ENCODE measurements at regions not wholly inside any gene's neighbourhood (a gene's known extent, or its start where the extent isn't known, plus 50 kb on each side); places are given as distances from the start of the nearest gene placed in this dataset.

- in situ Hi-C loops (cut with HindIII; ENCODE audit: low sequenced_read_pairs), result no loop called here
These were observed 277.0 kb downstream of the NPIPA8 start for GRCh38 chr16:18059577-18059976.

- in situ Hi-C loops (cut with HindIII; ENCODE audit: low sequenced_read_pairs), result no loop called here
These were observed 277.4 kb downstream of the NPIPA8 start for GRCh38 chr16:18059089-18059488.

GRCh38 chr16:18055411-18055916 is 281.1 kb downstream of the NPIPA8 start:
- in situ Hi-C loops (cut with HindIII; ENCODE audit: low sequenced_read_pairs), result no loop called here

- in situ Hi-C loops (cut with HindIII; ENCODE audit: low sequenced_read_pairs), result no loop called here
These were observed 285.8 kb downstream of the NPIPA8 start for GRCh38 chr16:18050777-18051176.

- in situ Hi-C loops (cut with HindIII; ENCODE audit: low sequenced_read_pairs), result no loop called here
These were observed 286.3 kb downstream of the NPIPA8 start for GRCh38 chr16:18050234-18050633.

GRCh38 chr16:18049547-18050133 is 286.9 kb downstream of the NPIPA8 start:
- in situ Hi-C loops (cut with HindIII; ENCODE audit: low sequenced_read_pairs), result loop anchor here (5.0 kb wide), 1 partner anchor 77 kb away; no protein-coding TSS in a partner anchor

GRCh38 chr16:18048853-18049546 is 287.5 kb downstream of the NPIPA8 start:
- in situ Hi-C loops (cut with HindIII; ENCODE audit: low sequenced_read_pairs), result loop anchor here (5.0 kb wide), 1 partner anchor 77 kb away; no protein-coding TSS in a partner anchor

GRCh38 chr16:18047761-18048160 is 288.8 kb downstream of the NPIPA8 start:
- in situ Hi-C loops (cut with HindIII; ENCODE audit: low sequenced_read_pairs), result loop anchor here (5.0 kb wide), 1 partner anchor 75 kb away; no protein-coding TSS in a partner anchor

GRCh38 chr16:18045356-18045755 is 291.2 kb downstream of the NPIPA8 start:
- in situ Hi-C loops (cut with HindIII; ENCODE audit: low sequenced_read_pairs), result loop anchor here (5.0 kb wide), 1 partner anchor 73 kb away; no protein-coding TSS in a partner anchor

- in situ Hi-C loops (cut with HindIII; ENCODE audit: low sequenced_read_pairs), result no loop called here
These were observed 294.4 kb downstream of the NPIPA8 start for GRCh38 chr16:18041864-18042834.

- in situ Hi-C loops (cut with HindIII; ENCODE audit: low sequenced_read_pairs), result no loop called here
These were observed 296.6 kb downstream of the NPIPA8 start for GRCh38 chr16:18039931-18040330.

GRCh38 chr16:18037051-18037450 is 299.5 kb downstream of the NPIPA8 start:
- in situ Hi-C loops (cut with HindIII; ENCODE audit: low sequenced_read_pairs), result no loop called here

- in situ Hi-C loops (cut with HindIII; ENCODE audit: low sequenced_read_pairs), result no loop called here
These were observed 311.9 kb downstream of the NPIPA8 start for GRCh38 chr16:18024611-18025010.

- in situ Hi-C loops (cut with HindIII; ENCODE audit: low sequenced_read_pairs), result no loop called here
These were observed 318.2 kb downstream of the NPIPA8 start for GRCh38 chr16:18018376-18018775.

- in situ Hi-C loops (cut with HindIII; ENCODE audit: low sequenced_read_pairs), result no loop called here
These were observed 322.7 kb downstream of the NPIPA8 start for GRCh38 chr16:18013863-18014262.

GRCh38 chr16:18008356-18008755 is 328.2 kb downstream of the NPIPA8 start:
- in situ Hi-C loops (cut with HindIII; ENCODE audit: low sequenced_read_pairs), result no loop called here

GRCh38 chr16:18003033-18003432 is 333.5 kb downstream of the NPIPA8 start:
- in situ Hi-C loops (cut with HindIII; ENCODE audit: low sequenced_read_pairs), result no loop called here

- in situ Hi-C loops (cut with HindIII; ENCODE audit: low sequenced_read_pairs), result no loop called here
These were observed 337.5 kb downstream of the NPIPA8 start for GRCh38 chr16:17998996-17999395.

GRCh38 chr16:17998550-17998949 is 338.0 kb downstream of the NPIPA8 start:
- in situ Hi-C loops (cut with HindIII; ENCODE audit: low sequenced_read_pairs), result no loop called here

GRCh38 chr16:17994027-17994426 is 342.5 kb downstream of the NPIPA8 start:
- in situ Hi-C loops (cut with HindIII; ENCODE audit: low sequenced_read_pairs), result no loop called here

GRCh38 chr16:17992416-17992815 is 344.1 kb downstream of the NPIPA8 start:
- in situ Hi-C loops (cut with HindIII; ENCODE audit: low sequenced_read_pairs), result no loop called here

Data from endothelial cell of hepatic sinusoid (primary cell).